ENCODE measurements at regions not wholly inside any gene's neighbourhood (a gene's known extent, or its start where the extent isn't known, plus 50 kb on each side); places are given as distances from the start of the nearest gene placed in this dataset.

DNA sequence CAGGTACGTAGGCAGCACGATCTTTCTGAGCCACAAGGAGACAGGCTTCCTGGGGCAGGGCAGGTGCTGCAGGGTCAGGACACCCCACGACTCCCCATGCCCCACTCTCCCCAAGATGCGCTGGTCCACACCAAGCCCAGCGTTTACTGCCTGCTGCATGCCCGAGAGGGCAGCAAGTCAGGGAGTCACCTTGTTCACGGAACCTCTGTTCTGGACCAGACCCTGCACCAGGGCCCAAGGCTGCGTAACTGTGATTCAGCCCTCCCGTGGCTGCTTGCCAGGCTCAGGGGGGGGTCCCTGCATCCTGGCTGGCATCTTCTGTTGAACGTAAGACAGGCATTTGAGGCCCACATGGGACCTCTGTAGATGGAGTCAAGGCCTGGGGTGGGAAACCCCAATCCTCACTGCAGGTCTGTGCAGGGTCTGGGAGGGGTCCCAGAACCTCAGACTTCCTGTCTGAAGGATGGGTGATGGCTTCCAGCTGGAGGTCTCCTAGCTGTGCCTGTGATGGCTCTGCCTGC lies 228.6 kb upstream of the RTL1 start:
- Histone ChIP-seq H3K4me1 (ENCODE audit: control insufficient read depth in 1 of 2, insufficient read depth in 1 of 2, low read depth in 1 of 2, low read length in 1 of 2) (no peaks in the 10 kb centered on the region), H3K27me3 (peaks cover 62% of the 10 kb centered on the region), H3K9me3 (no peaks in the 10 kb centered on the region), H3K4me3 (ENCODE audit: low read depth in 1 of 2, low read length in 1 of 2) (no peak overlapping the region), H3K27ac (no peak overlapping the region), H3K36me3 (no peaks in the 10 kb centered on the region)
- TF ChIP-seq, protein P1, sequence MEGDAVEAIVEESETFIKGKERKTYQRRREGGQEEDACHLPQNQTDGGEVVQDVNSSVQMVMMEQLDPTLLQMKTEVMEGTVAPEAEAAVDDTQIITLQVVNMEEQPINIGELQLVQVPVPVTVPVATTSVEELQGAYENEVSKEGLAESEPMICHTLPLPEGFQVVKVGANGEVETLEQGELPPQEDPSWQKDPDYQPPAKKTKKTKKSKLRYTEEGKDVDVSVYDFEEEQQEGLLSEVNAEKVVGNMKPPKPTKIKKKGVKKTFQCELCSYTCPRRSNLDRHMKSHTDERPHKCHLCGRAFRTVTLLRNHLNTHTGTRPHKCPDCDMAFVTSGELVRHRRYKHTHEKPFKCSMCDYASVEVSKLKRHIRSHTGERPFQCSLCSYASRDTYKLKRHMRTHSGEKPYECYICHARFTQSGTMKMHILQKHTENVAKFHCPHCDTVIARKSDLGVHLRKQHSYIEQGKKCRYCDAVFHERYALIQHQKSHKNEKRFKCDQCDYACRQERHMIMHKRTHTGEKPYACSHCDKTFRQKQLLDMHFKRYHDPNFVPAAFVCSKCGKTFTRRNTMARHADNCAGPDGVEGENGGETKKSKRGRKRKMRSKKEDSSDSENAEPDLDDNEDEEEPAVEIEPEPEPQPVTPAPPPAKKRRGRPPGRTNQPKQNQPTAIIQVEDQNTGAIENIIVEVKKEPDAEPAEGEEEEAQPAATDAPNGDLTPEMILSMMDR (IDR thresholded peaks at IDR 0.05), result no peak

DNA sequence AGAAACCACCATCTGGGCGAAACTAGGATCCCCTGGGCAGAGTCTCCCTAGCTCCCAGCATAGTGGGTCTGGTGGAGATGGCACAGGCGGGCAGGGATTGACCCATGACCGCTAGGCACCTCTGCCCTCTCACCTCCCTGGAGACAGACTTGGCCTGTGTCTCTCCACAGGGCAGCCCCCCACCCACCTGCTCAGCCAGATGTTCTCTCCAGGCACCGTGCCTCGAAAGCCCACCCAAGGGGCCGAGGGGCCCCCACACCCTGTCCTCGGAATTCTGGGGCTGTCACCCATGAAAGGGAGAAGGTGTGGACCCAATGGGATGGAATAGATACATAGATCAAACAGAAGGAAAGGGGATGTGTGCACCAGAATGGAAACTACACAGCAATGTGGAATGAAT lies 229.1 kb upstream of the RTL1 start:
- H3K4me1 ChIP-seq (ENCODE audit: control insufficient read depth in 1 of 2, insufficient read depth in 1 of 2, low read depth in 1 of 2, low read length in 1 of 2), result no peaks in the 10 kb centered on the region
- H3K36me3 ChIP-seq, result no peaks in the 10 kb centered on the region
- H3K4me3 ChIP-seq (ENCODE audit: low read depth in 1 of 2, low read length in 1 of 2), result no peak overlapping the region
- no peaks in the 10 kb centered on the region for H3K9me3 ChIP-seq
- H3K27me3 ChIP-seq, result peaks cover 61% of the 10 kb centered on the region
- H3K27ac ChIP-seq, result no peak overlapping the region
- TF ChIP-seq, protein P1 (IDR thresholded peaks at IDR 0.05), result no peak

DNA sequence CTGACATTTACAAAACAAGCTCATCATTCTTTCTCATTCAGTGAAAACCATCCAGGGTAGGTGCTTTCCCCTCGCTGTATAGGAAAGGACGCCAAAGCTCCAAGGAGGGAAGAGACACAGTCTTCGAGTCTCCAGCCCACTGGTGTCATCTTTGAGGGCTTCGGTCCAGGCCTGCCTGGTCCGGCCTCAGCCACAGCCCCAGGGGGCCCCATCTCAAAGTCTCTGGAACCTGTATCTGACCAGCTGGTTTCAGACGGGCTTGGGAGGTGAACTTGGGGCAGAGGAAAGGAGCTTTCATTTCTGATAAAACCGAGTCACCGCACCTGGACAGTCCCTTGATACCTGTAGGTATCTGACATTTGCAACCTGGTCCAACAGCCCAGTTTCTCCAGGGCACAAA lies 229.5 kb upstream of the RTL1 start:
- Histone ChIP-seq H3K27me3 (peaks cover 57% of the 10 kb centered on the region), H3K27ac (no peak overlapping the region), H3K4me3 (ENCODE audit: low read depth in 1 of 2, low read length in 1 of 2) (no peak overlapping the region), H3K4me1 (ENCODE audit: control insufficient read depth in 1 of 2, insufficient read depth in 1 of 2, low read depth in 1 of 2, low read length in 1 of 2) (no peaks in the 10 kb centered on the region), H3K9me3 (no peaks in the 10 kb centered on the region), H3K36me3 (no peaks in the 10 kb centered on the region)
- TF ChIP-seq, protein P1 (IDR thresholded peaks at IDR 0.05), result no peak

DNA sequence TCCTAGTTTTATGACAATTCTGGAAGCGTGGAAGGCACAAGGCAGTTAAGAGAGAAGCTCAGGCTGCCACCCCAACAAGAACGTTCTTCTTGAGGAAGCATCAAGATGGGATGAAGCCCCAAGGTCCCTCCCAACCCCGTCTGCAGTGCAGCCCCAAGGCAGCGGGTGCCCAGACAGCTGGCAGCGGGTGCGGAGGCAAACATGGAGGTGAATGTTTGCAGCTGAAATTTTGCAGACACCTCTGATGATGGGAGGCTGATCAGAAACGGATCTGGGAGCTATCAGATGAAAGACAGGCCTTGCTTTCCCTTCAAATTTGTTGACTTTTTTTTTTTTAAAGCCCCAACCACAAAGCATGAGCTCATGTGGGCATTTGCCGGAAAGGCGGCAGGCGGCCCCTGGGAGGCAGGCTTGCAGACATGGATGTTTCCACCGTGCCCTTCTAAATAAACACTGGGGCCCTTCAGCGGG lies 230.7 kb upstream of the RTL1 start:
- no peaks in the 10 kb centered on the region for H3K9me3 ChIP-seq
- TF ChIP-seq, protein P1 (IDR thresholded peaks at IDR 0.05), result no peak
- H3K27me3 ChIP-seq, result peaks cover 45% of the 10 kb centered on the region
- H3K4me1 ChIP-seq (ENCODE audit: control insufficient read depth in 1 of 2, insufficient read depth in 1 of 2, low read depth in 1 of 2, low read length in 1 of 2), result no peaks in the 10 kb centered on the region
- no peaks in the 10 kb centered on the region for H3K36me3 ChIP-seq
- no peak overlapping the region for H3K27ac ChIP-seq
- no peak overlapping the region for H3K4me3 ChIP-seq (ENCODE audit: low read depth in 1 of 2, low read length in 1 of 2)

DNA sequence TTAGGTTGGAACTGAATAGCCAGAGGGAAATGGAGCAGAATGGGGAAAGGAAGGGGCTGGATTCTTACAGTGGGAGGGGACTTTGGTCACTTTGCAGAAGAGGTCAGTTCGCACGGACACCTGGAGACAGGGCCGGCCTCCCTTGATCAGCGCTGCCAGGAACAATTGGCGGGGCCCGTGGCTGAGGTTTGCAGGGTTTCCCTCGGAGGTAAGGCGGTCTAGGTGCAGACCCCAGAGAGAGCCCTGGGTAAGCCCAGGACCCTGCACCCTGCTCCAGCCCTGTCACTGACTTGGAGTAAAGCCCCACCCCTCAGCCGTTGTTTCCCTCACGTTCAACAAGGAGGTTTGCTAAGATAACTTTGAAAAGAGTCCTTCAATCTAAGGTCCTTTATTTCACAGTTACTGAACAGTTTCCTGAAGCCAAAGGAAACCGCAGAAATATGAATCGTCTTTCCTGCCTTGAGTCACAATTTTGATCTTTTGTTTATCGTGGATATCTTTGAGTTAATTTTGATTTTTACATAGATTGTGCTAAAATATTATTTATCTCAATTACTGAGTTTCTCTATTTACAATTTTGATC lies 231.4 kb upstream of the RTL1 start:
- H3K9me3 ChIP-seq, result no peaks in the 10 kb centered on the region
- H3K27ac ChIP-seq, result no peak overlapping the region
- TF ChIP-seq, protein P1 (IDR thresholded peaks at IDR 0.05), result no peak
- H3K4me1 ChIP-seq (ENCODE audit: control insufficient read depth in 1 of 2, insufficient read depth in 1 of 2, low read depth in 1 of 2, low read length in 1 of 2), result no peaks in the 10 kb centered on the region
- no peaks in the 10 kb centered on the region for H3K36me3 ChIP-seq
- peaks cover 38% of the 10 kb centered on the region for H3K27me3 ChIP-seq
- no peak overlapping the region for H3K4me3 ChIP-seq (ENCODE audit: low read depth in 1 of 2, low read length in 1 of 2)
